ENCODE measurements at regions not wholly inside any gene's neighbourhood (a gene's known extent, or its start where the extent isn't known, plus 50 kb on each side); places are given as distances from the start of the nearest gene placed in this dataset.

DNA sequence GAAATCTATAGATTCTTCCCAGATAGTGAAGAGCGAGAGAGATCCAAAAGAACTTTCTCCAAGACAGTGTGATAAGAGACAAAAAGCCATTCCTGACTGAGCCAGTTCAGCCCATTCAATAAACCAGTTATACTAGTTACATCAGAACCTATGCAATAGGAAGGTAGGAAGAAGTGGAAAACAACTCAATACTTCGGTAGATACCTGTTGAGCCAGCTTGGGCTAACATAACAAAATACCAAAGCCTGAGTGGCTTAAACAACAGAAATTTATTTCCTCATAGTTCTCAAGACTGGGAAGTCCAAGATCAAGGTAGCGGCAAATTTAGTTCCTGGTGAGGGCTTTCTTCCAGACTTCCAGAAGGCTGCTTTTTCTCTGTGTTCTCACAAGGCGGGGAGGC lies 214.5 kb upstream of the GRAMD2B start:
- TF ChIP-seq, protein P1, sequence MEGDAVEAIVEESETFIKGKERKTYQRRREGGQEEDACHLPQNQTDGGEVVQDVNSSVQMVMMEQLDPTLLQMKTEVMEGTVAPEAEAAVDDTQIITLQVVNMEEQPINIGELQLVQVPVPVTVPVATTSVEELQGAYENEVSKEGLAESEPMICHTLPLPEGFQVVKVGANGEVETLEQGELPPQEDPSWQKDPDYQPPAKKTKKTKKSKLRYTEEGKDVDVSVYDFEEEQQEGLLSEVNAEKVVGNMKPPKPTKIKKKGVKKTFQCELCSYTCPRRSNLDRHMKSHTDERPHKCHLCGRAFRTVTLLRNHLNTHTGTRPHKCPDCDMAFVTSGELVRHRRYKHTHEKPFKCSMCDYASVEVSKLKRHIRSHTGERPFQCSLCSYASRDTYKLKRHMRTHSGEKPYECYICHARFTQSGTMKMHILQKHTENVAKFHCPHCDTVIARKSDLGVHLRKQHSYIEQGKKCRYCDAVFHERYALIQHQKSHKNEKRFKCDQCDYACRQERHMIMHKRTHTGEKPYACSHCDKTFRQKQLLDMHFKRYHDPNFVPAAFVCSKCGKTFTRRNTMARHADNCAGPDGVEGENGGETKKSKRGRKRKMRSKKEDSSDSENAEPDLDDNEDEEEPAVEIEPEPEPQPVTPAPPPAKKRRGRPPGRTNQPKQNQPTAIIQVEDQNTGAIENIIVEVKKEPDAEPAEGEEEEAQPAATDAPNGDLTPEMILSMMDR (IDR thresholded peaks at IDR 0.05), result no peak
- TF ChIP-seq POLR2AphosphoS5 (IDR thresholded peaks at IDR 0.05) (no peak), EP300 (IDR thresholded peaks at IDR 0.05) (no peak)

Measured in esophagus muscularis mucosa (tissue), 4 donors.